ENCODE measurements at regions not wholly inside any gene's neighbourhood (a gene's known extent, or its start where the extent isn't known, plus 50 kb on each side); places are given as distances from the start of the nearest gene placed in this dataset.

- FAIRE-seq (no peak), DNase-seq (ENCODE audit: insufficient read length, low spot score) (no peak)
- no peak for TF ChIP-seq SPI1 (IDR thresholded peaks at IDR 0.05; ENCODE audit: low read depth, low read length)
- no peak for TF ChIP-seq TAF1 (IDR thresholded peaks at IDR 0.05; ENCODE audit: low read depth, low read length)
- TF ChIP-seq POLR2A (IDR thresholded peaks at IDR 0.05; ENCODE audit: low read depth, low read length) = no peak
- no peak for TF ChIP-seq POU2F2 (IDR thresholded peaks at IDR 0.05; ENCODE audit: low read depth, low read length)
- TF ChIP-seq POLR2AphosphoS5 (IDR thresholded peaks at IDR 0.05; ENCODE audit: low read depth, low read length) = no peak
- TF ChIP-seq PAX5 (IDR thresholded peaks at IDR 0.05; ENCODE audit: insufficient read depth, low read length, severe bottlenecking) = no peak
Measured at GRCh38 chr7:42332605-42333222, 95.7 kb upstream of the GLI3 start.

GRCh38 chr7:42319631-42320030, 82.6 kb upstream of the GLI3 start:
- FAIRE-seq (no peak), DNase-seq (ENCODE audit: insufficient read length, low spot score) (no peak)
- TF ChIP-seq SPI1 (IDR thresholded peaks at IDR 0.05; ENCODE audit: low read depth, low read length) = no peak
- no peak for TF ChIP-seq POLR2A (IDR thresholded peaks at IDR 0.05; ENCODE audit: low read depth, low read length)
- TF ChIP-seq POLR2AphosphoS5 (IDR thresholded peaks at IDR 0.05; ENCODE audit: low read depth, low read length) = no peak
- no peak for TF ChIP-seq TAF1 (IDR thresholded peaks at IDR 0.05; ENCODE audit: low read depth, low read length)
- no peak for TF ChIP-seq POU2F2 (IDR thresholded peaks at IDR 0.05; ENCODE audit: low read depth, low read length)
- no peak for TF ChIP-seq PAX5 (IDR thresholded peaks at IDR 0.05; ENCODE audit: insufficient read depth, low read length, severe bottlenecking)

GRCh38 chr7:42315631-42316030, 78.6 kb upstream of the GLI3 start:
- DNase-seq (ENCODE audit: insufficient read length, low spot score) (no peak), FAIRE-seq (no peak)
- TF ChIP-seq POLR2AphosphoS5 (IDR thresholded peaks at IDR 0.05; ENCODE audit: low read depth, low read length) = no peak
- TF ChIP-seq TAF1 (IDR thresholded peaks at IDR 0.05; ENCODE audit: low read depth, low read length) = no peak
- TF ChIP-seq POU2F2 (IDR thresholded peaks at IDR 0.05; ENCODE audit: low read depth, low read length) = no peak
- no peak for TF ChIP-seq PAX5 (IDR thresholded peaks at IDR 0.05; ENCODE audit: insufficient read depth, low read length, severe bottlenecking)
- no peak for TF ChIP-seq POLR2A (IDR thresholded peaks at IDR 0.05; ENCODE audit: low read depth, low read length)
- no peak for TF ChIP-seq SPI1 (IDR thresholded peaks at IDR 0.05; ENCODE audit: low read depth, low read length)

- DNase-seq (ENCODE audit: insufficient read length, low spot score) (no peak), FAIRE-seq (no peak)
- TF ChIP-seq SPI1 (IDR thresholded peaks at IDR 0.05; ENCODE audit: low read depth, low read length) (no peak), POLR2A (IDR thresholded peaks at IDR 0.05; ENCODE audit: low read depth, low read length) (no peak), PAX5 (IDR thresholded peaks at IDR 0.05; ENCODE audit: insufficient read depth, low read length, severe bottlenecking) (no peak), TAF1 (IDR thresholded peaks at IDR 0.05; ENCODE audit: low read depth, low read length) (no peak), POU2F2 (IDR thresholded peaks at IDR 0.05; ENCODE audit: low read depth, low read length) (no peak), POLR2AphosphoS5 (IDR thresholded peaks at IDR 0.05; ENCODE audit: low read depth, low read length) (no peak)
Measured at GRCh38 chr7:42315103-42315502, 78.1 kb upstream of the GLI3 start.

GRCh38 chr7:42314696-42315095, 77.7 kb upstream of the GLI3 start:
- no peak for TF ChIP-seq SPI1 (IDR thresholded peaks at IDR 0.05; ENCODE audit: low read depth, low read length)
- no peak for TF ChIP-seq PAX5 (IDR thresholded peaks at IDR 0.05; ENCODE audit: insufficient read depth, low read length, severe bottlenecking)
- TF ChIP-seq POU2F2 (IDR thresholded peaks at IDR 0.05; ENCODE audit: low read depth, low read length) = no peak
- TF ChIP-seq POLR2A (IDR thresholded peaks at IDR 0.05; ENCODE audit: low read depth, low read length) = no peak
- no peak for TF ChIP-seq POLR2AphosphoS5 (IDR thresholded peaks at IDR 0.05; ENCODE audit: low read depth, low read length)
- TF ChIP-seq TAF1 (IDR thresholded peaks at IDR 0.05; ENCODE audit: low read depth, low read length) = no peak
- DNase-seq (ENCODE audit: insufficient read length, low spot score) = no peak
- FAIRE-seq = no peak

GRCh38 chr7:42311195-42311594, 74.2 kb upstream of the GLI3 start:
- TF ChIP-seq POLR2AphosphoS5 (IDR thresholded peaks at IDR 0.05; ENCODE audit: low read depth, low read length) (no peak), PAX5 (IDR thresholded peaks at IDR 0.05; ENCODE audit: insufficient read depth, low read length, severe bottlenecking) (no peak), POU2F2 (IDR thresholded peaks at IDR 0.05; ENCODE audit: low read depth, low read length) (no peak), TAF1 (IDR thresholded peaks at IDR 0.05; ENCODE audit: low read depth, low read length) (no peak), SPI1 (IDR thresholded peaks at IDR 0.05; ENCODE audit: low read depth, low read length) (no peak), POLR2A (IDR thresholded peaks at IDR 0.05; ENCODE audit: low read depth, low read length) (no peak)
- DNase-seq (ENCODE audit: insufficient read length, low spot score) (no peak), FAIRE-seq (no peak)

GRCh38 chr7:42292991-42293521, 56.0 kb upstream of the GLI3 start:
- no peak for FAIRE-seq
- no peak for DNase-seq (ENCODE audit: insufficient read length, low spot score)
- TF ChIP-seq TAF1 (IDR thresholded peaks at IDR 0.05; ENCODE audit: low read depth, low read length) (no peak), POU2F2 (IDR thresholded peaks at IDR 0.05; ENCODE audit: low read depth, low read length) (no peak)

- TF ChIP-seq POLR2AphosphoS5 (IDR thresholded peaks at IDR 0.05; ENCODE audit: low read depth, low read length) (no peak), PAX5 (IDR thresholded peaks at IDR 0.05; ENCODE audit: insufficient read depth, low read length, severe bottlenecking) (no peak), POU2F2 (IDR thresholded peaks at IDR 0.05; ENCODE audit: low read depth, low read length) (no peak), TAF1 (IDR thresholded peaks at IDR 0.05; ENCODE audit: low read depth, low read length) (no peak), POLR2A (IDR thresholded peaks at IDR 0.05; ENCODE audit: low read depth, low read length) (no peak), SPI1 (IDR thresholded peaks at IDR 0.05; ENCODE audit: low read depth, low read length) (no peak)
- FAIRE-seq = no peak
- DNase-seq (ENCODE audit: insufficient read length, low spot score) = no peak
Measured at GRCh38 chr7:42289473-42289872, 52.5 kb upstream of the GLI3 start.
